Muscle of leg (tissue), 3 donors: ENCODE measurements at regions not wholly inside any gene's neighbourhood (a gene's known extent, or its start where the extent isn't known, plus 50 kb on each side); places are given as distances from the start of the nearest gene placed in this dataset.
"Not testable (repeated sequence)": the region's sequence is repeated elsewhere in the genome, so short reads cannot be mapped to it uniquely, and the experiment has no call there.

Source experiments
- DNase-seq: peaks from one replicate; pipeline ENCODE4 v3.0.0; 2013
- H3K27ac ChIP-seq: one replicate; pipeline ENCODE4 v1.5.1; 2013; ENCODE audit warnings: mild to moderate bottlenecking, low read length, control low read depth
- H3K27me3 ChIP-seq: one replicate; pipeline ENCODE4 v1.6.1; 2013; ENCODE audit warnings: low read length; ENCODE audit not compliant: control insufficient read depth, insufficient read depth
- H3K36me3 ChIP-seq: one replicate; pipeline ENCODE4 v1.6.1; 2013; ENCODE audit warnings: low read length; ENCODE audit not compliant: control insufficient read depth, insufficient read depth
- H3K4me1 ChIP-seq: one replicate; pipeline ENCODE4 v1.6.1; 2013; ENCODE audit warnings: low read length; ENCODE audit not compliant: control insufficient read depth, insufficient read depth
- H3K4me3 ChIP-seq: one replicate; pipeline ENCODE4 v1.5.1; 2013; ENCODE audit warnings: low read length, control low read depth
- H3K9me3 ChIP-seq: replicated peaks from 2 replicates; pipeline ENCODE4 v1.6.1; 2013; ENCODE audit warnings: low read depth, low read length; ENCODE audit not compliant: control insufficient read depth
- WGBS: methylation state at CpG from one replicate; pipeline ENCODE4 v1.1.5; 2013; ENCODE audit warnings: missing lambda C conversion rate; ENCODE audit not compliant: insufficient coverage; 5-methylcytosine and 5-hydroxymethylcytosine counted together

DNA sequence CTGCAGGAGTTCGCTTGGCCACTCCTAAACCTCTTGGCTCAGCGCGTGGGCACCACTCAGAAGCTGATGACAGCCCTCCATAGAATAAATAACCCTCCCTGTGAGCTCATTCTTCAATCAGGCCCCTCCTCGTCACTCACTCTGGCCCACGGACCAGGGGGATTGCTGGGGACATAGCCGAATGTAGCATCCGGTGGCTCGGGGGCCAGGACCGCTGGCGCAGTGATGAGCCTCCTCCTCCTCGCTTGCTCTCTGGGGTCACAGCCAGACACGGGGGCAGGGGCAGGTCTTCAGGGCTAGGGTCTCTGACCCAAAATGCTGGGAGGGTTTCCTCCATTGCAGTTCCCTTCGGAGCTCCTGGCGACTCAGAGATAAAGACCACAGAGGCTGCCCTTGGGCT is 79.9 kb downstream of the TFAP2C start:
- Histone ChIP-seq H3K27me3 (no peaks in the 10 kb centered on the region), H3K9me3 (no peaks in the 10 kb centered on the region), H3K4me3 (no peak overlapping the region), H3K4me1 (no peaks in the 10 kb centered on the region), H3K27ac (no peak overlapping the region), H3K36me3 (no peaks in the 10 kb centered on the region)
- DNase-seq = no peak
- WGBS = 74% methylated on average over 14 of the region's 14 CpGs

DNA sequence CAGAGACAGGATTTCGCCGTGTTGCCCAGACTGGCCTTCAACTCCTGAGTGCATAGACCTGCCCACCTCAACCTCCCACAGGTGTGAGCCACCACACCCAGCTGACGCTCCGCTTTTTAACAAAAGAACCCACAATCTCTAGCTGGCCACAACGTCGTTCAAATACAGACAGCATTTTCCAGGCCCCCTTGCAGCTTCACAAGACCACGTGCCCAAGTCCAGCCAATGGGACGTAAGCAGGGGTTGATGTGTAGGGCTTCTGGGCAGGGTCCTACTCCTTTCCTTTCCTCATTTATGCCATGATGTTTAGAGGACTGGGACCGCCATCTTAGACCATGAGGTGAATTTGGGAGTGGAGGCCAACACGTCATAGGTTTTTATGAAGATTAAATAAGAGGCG is 81.0 kb downstream of the TFAP2C start:
- Histone ChIP-seq H3K27ac (no peak overlapping the region), H3K9me3 (no peaks in the 10 kb centered on the region), H3K4me1 (no peaks in the 10 kb centered on the region), H3K27me3 (no peaks in the 10 kb centered on the region), H3K36me3 (no peaks in the 10 kb centered on the region), H3K4me3 (no peak overlapping the region)
- WGBS = 92% methylated on average over 2 of the region's 11 CpGs
- no peak for DNase-seq

GRCh38 chr20:56710577-56710976 is 81.5 kb downstream of the TFAP2C start:
- not testable (repeated sequence) for H3K4me1 ChIP-seq, DNase-seq, H3K4me3 ChIP-seq, H3K36me3 ChIP-seq, H3K27ac ChIP-seq, H3K9me3 ChIP-seq, H3K27me3 ChIP-seq
- 71% methylated on average over 2 of the region's 2 CpGs for WGBS

- WGBS = 0% methylated on average over 1 of the region's 6 CpGs
Observed at GRCh38 chr20:56711018-56711417, 81.9 kb downstream of the TFAP2C start.

DNA sequence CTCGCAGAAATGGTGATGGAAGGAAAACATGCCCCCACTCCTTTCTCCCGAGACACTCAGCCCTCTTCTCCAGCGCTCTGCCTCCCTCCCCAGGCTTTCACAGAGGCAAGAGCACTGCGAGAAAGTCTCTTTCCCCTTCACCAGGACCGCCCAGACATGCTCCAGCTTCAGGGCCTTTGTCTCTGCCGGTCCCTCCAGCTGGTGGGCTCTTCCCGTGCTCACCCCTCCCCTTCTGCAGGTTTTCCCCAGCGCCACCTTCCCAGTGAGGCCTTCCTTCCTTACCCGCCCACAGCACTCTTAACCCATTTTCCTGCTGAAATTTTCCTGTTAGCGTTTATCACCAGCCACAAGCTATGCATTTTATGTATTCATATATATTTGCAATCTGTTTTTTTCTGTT is 86.2 kb downstream of the TFAP2C start:
- H3K4me3 ChIP-seq = no peak overlapping the region
- no peak overlapping the region for H3K27ac ChIP-seq
- 43% methylated on average over 6 of the region's 10 CpGs for WGBS
- no peaks in the 10 kb centered on the region for H3K9me3 ChIP-seq
- DNase-seq = no peak
- H3K27me3 ChIP-seq = no peaks in the 10 kb centered on the region
- H3K4me1 ChIP-seq = no peaks in the 10 kb centered on the region
- no peaks in the 10 kb centered on the region for H3K36me3 ChIP-seq

More at GRCh38 chr20:56711018-56711417, 81.9 kb downstream of the TFAP2C start:
- Histone ChIP-seq H3K27me3 (no peaks in the 10 kb centered on the region), H3K4me1 (no peaks in the 10 kb centered on the region), H3K27ac (no peak overlapping the region), H3K4me3 (no peak overlapping the region), H3K9me3 (no peaks in the 10 kb centered on the region), H3K36me3 (no peaks in the 10 kb centered on the region)
- no peak for DNase-seq

DNA sequence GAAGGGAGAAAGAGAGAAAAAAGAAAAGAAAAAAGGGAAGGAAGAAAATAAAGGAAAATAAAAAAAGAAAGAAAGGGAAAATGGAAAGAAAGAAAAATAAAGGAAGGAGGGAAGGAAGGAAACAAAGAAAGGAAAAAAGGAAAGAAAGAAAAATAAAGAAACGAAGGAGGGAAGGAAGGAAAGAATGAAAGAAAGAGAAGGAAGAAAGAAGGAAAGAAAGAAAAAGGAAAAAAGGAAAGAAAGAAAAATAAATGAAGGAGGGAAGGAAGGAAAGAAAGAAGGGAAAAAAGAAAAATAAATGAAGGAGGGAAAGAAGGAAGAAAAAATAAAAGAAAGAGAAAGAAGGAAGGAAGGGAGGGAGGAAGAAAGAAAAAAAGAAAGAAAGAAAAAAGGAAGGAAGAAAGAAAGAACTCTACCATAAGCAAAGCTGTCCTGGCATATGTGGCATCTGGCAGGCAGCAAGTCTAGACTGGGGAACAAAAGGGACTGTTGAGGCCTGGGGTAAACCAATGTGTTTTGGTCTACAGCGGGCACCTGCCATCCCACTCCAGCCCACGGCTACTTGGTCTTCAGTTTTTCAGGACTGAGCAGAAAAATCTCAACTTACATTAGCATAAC is 86.9 kb downstream of the TFAP2C start:
- no peak overlapping the region for H3K4me3 ChIP-seq
- DNase-seq = no peak
- no peaks in the 10 kb centered on the region for H3K36me3 ChIP-seq
- WGBS = 50% methylated on average over 3 of the region's 3 CpGs
- no peaks in the 10 kb centered on the region for H3K9me3 ChIP-seq
- no peaks in the 10 kb centered on the region for H3K4me1 ChIP-seq
- H3K27me3 ChIP-seq = no peaks in the 10 kb centered on the region
- H3K27ac ChIP-seq = no peak overlapping the region

GRCh38 chr20:56716806-56717205 is 87.7 kb downstream of the TFAP2C start:
- no peaks in the 10 kb centered on the region for H3K9me3 ChIP-seq
- no peaks in the 10 kb centered on the region for H3K27me3 ChIP-seq
- no peaks in the 10 kb centered on the region for H3K4me1 ChIP-seq
- no peak for DNase-seq
- no peak overlapping the region for H3K27ac ChIP-seq
- H3K36me3 ChIP-seq = no peaks in the 10 kb centered on the region
- WGBS = 77% methylated on average over 7 of the region's 11 CpGs
- no peak overlapping the region for H3K4me3 ChIP-seq

DNA sequence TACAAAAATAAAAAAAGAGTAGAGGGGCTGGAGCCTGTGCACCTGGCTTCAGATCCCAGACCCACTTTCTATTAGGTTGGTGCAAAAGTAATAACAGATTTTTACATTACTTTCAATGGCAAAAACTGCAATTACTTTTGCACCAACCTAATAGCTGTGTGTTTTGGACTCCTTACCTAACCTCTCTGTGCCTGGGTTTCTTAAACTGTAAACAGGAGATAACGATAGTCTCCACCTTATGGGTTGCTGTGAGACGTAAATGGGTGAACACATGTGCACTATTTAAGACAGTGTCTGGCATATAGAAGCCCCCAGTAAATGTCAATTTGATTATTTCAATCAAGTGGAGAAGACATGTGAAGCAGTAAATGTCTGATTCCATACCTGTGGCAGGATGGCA is 89.7 kb downstream of the TFAP2C start:
- WGBS = no CpG with 5 or more reads among the region's 2 CpGs
- no peak for DNase-seq

GRCh38 chr20:56720620-56721213 is 91.6 kb downstream of the TFAP2C start:
- no peaks in the 10 kb centered on the region for H3K9me3 ChIP-seq
- DNase-seq = no peak
- H3K4me3 ChIP-seq = no peak overlapping the region
- no peak overlapping the region for H3K27ac ChIP-seq
- no peaks in the 10 kb centered on the region for H3K36me3 ChIP-seq
- H3K27me3 ChIP-seq = no peaks in the 10 kb centered on the region
- no peaks in the 10 kb centered on the region for H3K4me1 ChIP-seq
- 70% methylated on average over 4 of the region's 7 CpGs for WGBS

More for the DNA sequence above, 89.7 kb downstream of the TFAP2C start:
- no peaks in the 10 kb centered on the region for H3K27me3 ChIP-seq
- H3K4me1 ChIP-seq = no peaks in the 10 kb centered on the region
- H3K27ac ChIP-seq = no peak overlapping the region
- H3K36me3 ChIP-seq = no peaks in the 10 kb centered on the region
- H3K4me3 ChIP-seq = no peak overlapping the region
- H3K9me3 ChIP-seq = no peaks in the 10 kb centered on the region

GRCh38 chr20:56722042-56722441 is 92.9 kb downstream of the TFAP2C start:
- H3K36me3 ChIP-seq = no peaks in the 10 kb centered on the region
- H3K27me3 ChIP-seq = no peaks in the 10 kb centered on the region
- WGBS = 55% methylated on average over 9 of the region's 10 CpGs
- H3K4me1 ChIP-seq = no peaks in the 10 kb centered on the region
- H3K9me3 ChIP-seq = no peaks in the 10 kb centered on the region
- DNase-seq = peak; percentile 53
- no peak overlapping the region for H3K4me3 ChIP-seq
- H3K27ac ChIP-seq = no peak overlapping the region

- Histone ChIP-seq H3K36me3 (no peaks in the 10 kb centered on the region), H3K4me3 (no peak overlapping the region), H3K27me3 (no peaks in the 10 kb centered on the region), H3K4me1 (no peaks in the 10 kb centered on the region), H3K27ac (no peak overlapping the region), H3K9me3 (no peaks in the 10 kb centered on the region)
- no peak for DNase-seq
- WGBS = 83% methylated on average over 5 of the region's 6 CpGs
Observed at GRCh38 chr20:56723331-56723730, 94.2 kb downstream of the TFAP2C start.
